A172 (cell line): ENCODE measurements at regions not wholly inside any gene's neighbourhood (a gene's known extent, or its start where the extent isn't known, plus 50 kb on each side); places are given as distances from the start of the nearest gene placed in this dataset.

ENCODE experiments used
- DNase-seq: peaks from one replicate; pipeline ENCODE4 v3.0.0-alpha.2; 2015; ENCODE audit warnings: low spot score

DNA sequence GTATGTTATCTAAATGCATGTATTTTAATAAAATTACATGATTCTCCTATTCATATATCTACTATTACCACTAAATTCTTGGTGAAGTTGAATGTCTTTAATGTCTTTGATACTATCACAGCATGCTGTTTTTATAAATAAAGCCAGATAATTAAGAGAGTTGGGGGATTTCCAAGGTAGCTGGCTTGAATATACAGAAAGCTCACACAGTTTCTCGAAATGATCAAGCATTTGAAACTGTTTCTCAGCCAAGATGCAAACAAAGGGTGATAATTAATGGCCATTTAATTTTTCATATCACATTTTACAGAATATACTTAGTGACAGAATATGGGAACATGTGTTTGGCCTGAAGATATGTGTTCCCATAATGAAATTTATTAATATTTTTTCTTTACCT, 145.6 kb upstream of the CDH12 start:
- no peak for DNase-seq

GRCh38 chr5:22998362-22998761, 145.2 kb upstream of the CDH12 start:
- no peak for DNase-seq

DNA sequence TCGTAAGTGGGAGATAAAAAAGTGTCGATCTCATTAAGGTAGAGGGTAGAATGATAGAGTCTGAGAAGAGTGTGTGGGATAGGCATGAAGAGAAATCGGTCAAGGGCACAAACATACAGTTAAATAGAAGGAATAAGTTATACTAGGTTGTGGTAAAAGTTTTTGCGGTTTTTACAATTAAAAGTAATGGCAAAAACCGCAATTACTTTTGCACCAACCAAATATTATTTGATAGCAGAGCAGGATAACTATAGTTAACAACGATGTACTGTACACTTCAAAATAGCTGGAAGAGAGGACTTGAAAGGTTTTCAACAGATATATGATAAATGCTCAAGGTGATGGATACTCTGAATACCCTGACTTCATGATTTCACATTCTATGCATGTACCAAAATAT, 135.8 kb upstream of the CDH12 start:
- DNase-seq, result no peak

DNA sequence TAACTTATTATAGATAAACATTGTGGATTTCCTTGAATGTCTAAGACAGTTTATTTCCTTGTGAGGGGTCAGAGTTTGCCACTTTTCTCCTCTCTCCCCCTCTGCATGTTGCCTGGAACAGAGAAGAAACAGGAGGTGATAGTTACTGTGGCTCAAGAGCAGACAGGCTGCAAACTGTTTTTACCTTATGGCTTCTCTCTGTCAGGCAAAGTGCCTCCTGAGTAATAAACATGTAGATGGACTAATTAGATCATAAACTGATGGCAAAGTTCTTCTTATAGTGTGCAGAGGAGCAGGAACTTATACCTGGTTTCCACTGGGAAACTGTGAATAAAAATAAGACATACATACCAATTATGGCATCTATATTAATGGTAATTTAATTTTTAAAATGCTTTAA, 133.1 kb upstream of the CDH12 start:
- no peak for DNase-seq

DNA sequence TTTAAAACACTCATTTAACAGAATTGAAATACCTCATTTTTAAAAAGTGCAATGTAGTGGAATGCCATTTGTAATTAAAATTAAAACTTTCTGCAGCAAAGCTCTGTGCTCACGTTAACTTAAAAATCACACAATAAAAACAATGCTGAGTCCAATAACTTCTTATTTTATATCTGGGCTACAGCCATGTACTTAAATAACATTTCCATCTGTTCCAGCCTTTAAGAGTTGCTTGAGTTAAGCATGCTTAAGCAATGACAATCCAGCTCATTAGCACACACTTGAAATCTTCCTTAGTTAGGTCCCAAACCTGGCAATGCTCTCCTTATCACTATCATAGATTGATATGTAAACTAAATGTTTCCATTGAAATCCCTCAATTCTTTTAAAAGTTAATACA, 132.3 kb upstream of the CDH12 start:
- DNase-seq, result no peak

- no peak for DNase-seq
These were observed 117.9 kb upstream of the CDH12 start for GRCh38 chr5:22970956-22971618.

DNA sequence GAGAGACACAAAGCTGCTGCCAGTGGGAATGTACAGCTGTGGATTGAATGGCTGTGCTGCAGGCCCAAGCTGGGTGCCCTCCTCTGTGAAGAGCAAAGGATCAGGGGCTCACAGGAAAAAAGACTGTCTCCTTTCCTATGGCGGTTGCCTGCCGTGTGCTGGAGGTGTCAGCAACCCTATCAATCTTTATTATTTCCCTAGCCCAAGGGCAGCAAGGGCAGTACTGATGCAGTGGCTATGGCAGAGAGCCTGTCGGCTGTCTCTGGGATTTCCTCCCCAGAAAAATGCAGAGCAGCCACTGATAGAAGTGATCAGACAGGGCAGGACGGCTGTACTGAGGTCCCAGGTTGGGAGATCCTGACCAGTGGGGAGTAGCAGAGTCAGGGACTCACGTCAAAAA, 117.3 kb upstream of the CDH12 start:
- DNase-seq, result no peak

DNA sequence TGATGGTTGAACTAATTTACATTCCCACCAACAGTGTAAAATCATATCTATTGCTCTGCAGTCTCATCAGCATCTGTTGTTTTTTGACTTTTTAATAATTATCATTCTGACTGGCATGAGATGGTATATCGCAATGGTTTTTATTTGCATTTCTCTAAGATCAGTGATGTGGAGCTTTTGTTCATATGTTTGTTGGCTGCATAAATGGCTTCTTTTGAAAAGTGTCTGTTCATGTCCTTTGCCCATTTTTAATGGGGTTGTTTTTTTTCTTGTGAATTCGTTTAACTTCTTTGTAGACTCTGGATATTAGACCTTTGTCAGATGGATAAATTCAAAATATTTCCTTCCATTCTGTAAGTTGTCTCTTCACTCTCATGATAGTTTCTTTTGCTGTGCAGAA, 115.2 kb upstream of the CDH12 start:
- no peak for DNase-seq

DNA sequence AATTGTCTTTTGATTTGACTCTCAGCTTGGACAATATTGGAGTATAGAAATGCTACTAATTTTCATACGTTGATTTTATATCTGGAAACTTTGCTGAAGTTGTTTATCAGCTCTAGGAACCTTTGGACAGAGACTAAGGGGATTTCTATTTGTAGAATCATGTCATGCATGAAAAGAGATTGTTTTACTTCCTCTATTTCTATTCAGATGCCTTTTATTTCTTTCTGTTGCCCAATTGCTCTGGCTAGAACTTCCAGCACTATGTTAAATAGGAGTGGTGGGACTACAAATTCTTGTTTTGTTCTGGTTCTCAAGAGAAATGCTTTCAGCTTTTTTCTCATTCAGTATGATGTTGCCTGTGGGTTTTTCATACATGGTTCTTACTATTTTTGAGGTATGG, 112.8 kb upstream of the CDH12 start:
- DNase-seq, result no peak

DNA sequence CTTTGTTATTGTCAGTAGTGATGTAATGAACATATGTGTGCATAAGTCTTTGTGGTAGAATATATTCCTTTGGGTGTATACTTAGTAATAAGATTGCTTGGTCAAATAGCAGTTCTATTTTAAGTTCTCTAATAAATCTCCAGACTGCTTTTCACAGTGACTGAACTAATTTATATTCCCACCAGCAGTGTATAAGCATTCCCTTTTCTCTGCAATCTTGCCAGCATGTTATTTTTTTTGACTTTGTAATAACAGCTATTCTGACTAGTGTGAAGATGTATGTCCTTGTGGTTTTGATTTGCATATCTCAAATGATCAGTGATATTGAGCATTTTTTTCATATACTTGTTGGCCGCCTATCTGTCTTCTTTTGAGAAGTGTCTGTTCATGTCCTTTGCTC, 111.5 kb upstream of the CDH12 start:
- DNase-seq, result no peak

- DNase-seq, result no peak
These were observed 105.5 kb upstream of the CDH12 start for GRCh38 chr5:22958462-22959262.

- DNase-seq, result no peak
These were observed 94.8 kb upstream of the CDH12 start for GRCh38 chr5:22947921-22948320.

- DNase-seq, result no peak
These were observed 85.2 kb upstream of the CDH12 start for GRCh38 chr5:22938362-22938761.

DNA sequence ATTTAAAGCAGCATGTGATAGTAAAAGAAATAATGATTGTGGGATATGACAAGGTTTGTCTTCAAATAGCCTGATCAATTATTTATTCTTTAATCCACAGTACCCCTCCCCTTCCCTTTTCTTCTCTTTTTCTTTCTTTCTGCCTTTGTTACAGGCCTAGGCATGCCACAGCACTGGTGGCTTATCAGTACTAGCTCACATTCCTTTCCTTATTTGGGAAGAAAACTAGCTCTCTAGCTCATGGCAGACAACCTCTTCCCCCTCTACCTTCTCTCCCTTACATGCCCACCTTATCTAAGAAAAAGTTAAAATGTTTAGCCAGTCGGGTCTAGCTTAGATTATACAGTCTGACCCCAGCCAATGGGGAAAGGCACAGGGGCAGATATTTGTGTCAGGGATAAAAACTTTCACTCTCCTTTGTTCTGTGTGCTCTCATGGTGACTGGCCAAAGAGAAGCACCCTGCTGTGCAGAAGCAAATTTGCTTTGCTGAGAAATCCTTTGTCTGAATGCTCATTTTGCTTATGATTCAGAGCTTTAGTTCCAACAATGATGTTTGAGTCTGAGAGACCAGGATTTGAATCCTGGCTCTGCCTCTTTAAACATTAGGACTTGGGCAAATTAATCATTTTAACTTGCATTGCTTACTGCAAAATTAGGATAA, 75.8 kb upstream of the CDH12 start:
- DNase-seq, result no peak

DNA sequence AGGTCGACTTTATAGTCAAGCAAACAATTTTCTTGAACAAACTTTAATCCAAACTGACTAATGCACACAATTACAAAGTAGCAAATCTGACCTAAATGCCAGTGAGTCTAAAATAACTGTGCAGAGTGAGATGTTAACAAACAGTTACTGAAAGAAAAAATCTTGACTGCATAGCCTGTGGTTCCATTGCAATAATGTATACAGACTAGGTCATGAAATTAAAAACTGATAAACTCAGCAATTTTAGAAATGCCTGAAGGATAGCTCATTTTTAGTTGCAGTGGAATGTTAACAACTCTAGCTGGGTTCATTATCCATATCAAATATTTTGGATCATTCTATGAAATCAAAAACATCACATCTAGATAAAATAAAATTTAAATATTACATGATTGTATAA, 73.4 kb upstream of the CDH12 start:
- no peak for DNase-seq

- no peak for DNase-seq
These were observed 65.4 kb upstream of the CDH12 start for GRCh38 chr5:22918511-22918910.

GRCh38 chr5:22916393-22916792, 63.2 kb upstream of the CDH12 start:
- DNase-seq, result no peak

GRCh38 chr5:22911019-22911418, 57.9 kb upstream of the CDH12 start:
- no peak for DNase-seq

- no peak for DNase-seq
These were observed 57.4 kb upstream of the CDH12 start for GRCh38 chr5:22910523-22910922.

GRCh38 chr5:22908586-22908985, 55.4 kb upstream of the CDH12 start:
- no peak for DNase-seq

- DNase-seq, result no peak
These were observed 55.0 kb upstream of the CDH12 start for GRCh38 chr5:22908129-22908528.
